Nephron (organoid): ENCODE measurements at regions not wholly inside any gene's neighbourhood (a gene's known extent, or its start where the extent isn't known, plus 50 kb on each side); places are given as distances from the start of the nearest gene placed in this dataset.

Experiments used
- H3K27ac Mint-ChIP-seq, 3 experiments: 2 replicates each; pipeline ENCODE4 v1.8.0; 2020; ENCODE audit warnings: mixed read lengths in 3 of 3, mild to moderate bottlenecking in 2 of 3, moderate library complexity in 1 of 3
- H3K27me3 Mint-ChIP-seq: 2 replicates; pipeline ENCODE4 v1.8.0; 2021; ENCODE audit warnings: low read depth, mild to moderate bottlenecking, moderate library complexity, mixed read lengths
- H3K36me3 Mint-ChIP-seq: 2 replicates; pipeline ENCODE4 v1.8.0; 2020; ENCODE audit warnings: low read depth, mixed read lengths
- H3K4me1 Mint-ChIP-seq: 2 replicates; pipeline ENCODE4 v1.8.0; 2020; ENCODE audit warnings: mixed read lengths
- H3K4me3 Mint-ChIP-seq, 3 experiments: 2 replicates each; pipeline ENCODE4 v1.8.0; 2020; ENCODE audit warnings: mild to moderate bottlenecking in 3 of 3, mixed read lengths in 3 of 3, moderate library complexity in 2 of 3
- H3K9me3 Mint-ChIP-seq: 2 replicates; pipeline ENCODE4 v1.8.0; 2020; ENCODE audit warnings: mixed read lengths
- CTCF ChIP-seq, 3 experiments: fragments of 200-600 bp; sonication (generic); IDR thresholded peaks; one replicate each; pipeline ENCODE4 v1.5.0; 2021; ENCODE audit warnings: antibody characterized with exemption in 3 of 3; ENCODE audit not compliant: unreplicated experiment in 3 of 3

- no peak for TF ChIP-seq CTCF (IDR thresholded peaks at IDR 0.05; ENCODE audit: unreplicated experiment in 3 of 3)
- Mint-ChIP-seq H3K36me3 (no peaks in the 10 kb centered on the region), H3K4me3 (no peak overlapping the region), H3K4me1 (no peaks in the 10 kb centered on the region), H3K27me3 (no peaks in the 10 kb centered on the region), H3K9me3 (peaks cover 2% of the 10 kb centered on the region), H3K27ac (no peak overlapping the region)
These were observed 86.1 kb downstream of the RAP2A start for GRCh38 chr13:97520061-97520460.

DNA sequence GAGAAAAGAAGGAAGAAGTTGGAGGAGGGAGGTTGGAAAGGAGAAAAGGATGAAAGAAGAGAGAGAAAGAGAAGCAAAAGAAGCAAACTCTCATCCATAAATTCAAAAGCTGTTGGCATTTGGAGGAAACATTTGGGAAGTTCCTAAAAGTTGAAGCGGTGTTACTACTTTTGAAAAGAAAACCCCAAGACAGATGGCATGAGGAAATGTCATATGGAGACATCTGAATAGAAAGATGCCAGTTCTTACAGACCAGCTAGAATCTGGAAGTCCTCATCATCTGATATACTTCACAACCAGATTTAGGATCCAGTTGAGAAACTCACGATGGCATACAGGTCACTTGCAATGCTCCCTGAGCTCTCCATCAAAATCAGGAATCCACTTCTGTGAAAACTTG lies 86.9 kb downstream of the RAP2A start:
- Mint-ChIP-seq H3K27ac (no peak overlapping the region), H3K27me3 (no peaks in the 10 kb centered on the region), H3K4me1 (no peaks in the 10 kb centered on the region), H3K36me3 (no peaks in the 10 kb centered on the region), H3K9me3 (peaks cover 2% of the 10 kb centered on the region), H3K4me3 (no peak overlapping the region)
- no peak for TF ChIP-seq CTCF (IDR thresholded peaks at IDR 0.05; ENCODE audit: unreplicated experiment in 3 of 3)

GRCh38 chr13:97521726-97522125 lies 87.8 kb downstream of the RAP2A start:
- H3K4me1 Mint-ChIP-seq, result no peaks in the 10 kb centered on the region
- peaks cover 2% of the 10 kb centered on the region for H3K9me3 Mint-ChIP-seq
- TF ChIP-seq CTCF (IDR thresholded peaks at IDR 0.05; ENCODE audit: unreplicated experiment in 3 of 3), result no peak
- H3K27me3 Mint-ChIP-seq, result no peaks in the 10 kb centered on the region
- no peak overlapping the region for H3K27ac Mint-ChIP-seq
- no peaks in the 10 kb centered on the region for H3K36me3 Mint-ChIP-seq
- H3K4me3 Mint-ChIP-seq, result no peak overlapping the region

GRCh38 chr13:97522243-97522642 lies 88.3 kb downstream of the RAP2A start:
- no peaks in the 10 kb centered on the region for H3K4me1 Mint-ChIP-seq
- no peaks in the 10 kb centered on the region for H3K36me3 Mint-ChIP-seq
- H3K27ac Mint-ChIP-seq, result no peak overlapping the region
- H3K27me3 Mint-ChIP-seq, result no peaks in the 10 kb centered on the region
- H3K4me3 Mint-ChIP-seq, result no peak overlapping the region
- H3K9me3 Mint-ChIP-seq, result peaks cover 2% of the 10 kb centered on the region
- TF ChIP-seq CTCF (IDR thresholded peaks at IDR 0.05; ENCODE audit: unreplicated experiment in 3 of 3), result no peak

DNA sequence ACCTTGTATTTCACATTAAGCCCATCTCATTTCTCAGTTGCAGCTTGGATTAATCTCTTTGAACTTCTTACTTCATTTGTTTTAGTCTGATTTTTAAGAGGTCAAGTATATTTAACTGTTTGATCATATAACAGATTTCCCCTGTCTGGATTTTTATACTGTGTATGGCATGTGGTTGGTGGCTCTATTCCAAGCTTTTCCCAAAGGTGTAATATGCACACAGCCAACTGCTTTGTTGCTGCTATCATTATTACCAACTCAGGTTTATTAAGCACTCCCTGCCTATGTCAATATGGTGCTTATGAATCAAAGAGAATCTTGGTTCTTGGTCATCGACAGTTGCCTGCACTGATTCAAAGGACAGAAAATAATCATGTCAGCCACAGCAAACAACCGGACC lies 92.6 kb downstream of the RAP2A start:
- Mint-ChIP-seq H3K27ac (no peak overlapping the region), H3K4me1 (no peaks in the 10 kb centered on the region), H3K4me3 (no peak overlapping the region), H3K27me3 (no peaks in the 10 kb centered on the region), H3K36me3 (no peaks in the 10 kb centered on the region), H3K9me3 (no peaks in the 10 kb centered on the region)
- TF ChIP-seq CTCF (IDR thresholded peaks at IDR 0.05; ENCODE audit: unreplicated experiment in 3 of 3), result no peak

GRCh38 chr13:97528518-97528917 lies 94.5 kb downstream of the RAP2A start:
- H3K4me3 Mint-ChIP-seq, result no peak overlapping the region
- H3K4me1 Mint-ChIP-seq, result no peaks in the 10 kb centered on the region
- no peaks in the 10 kb centered on the region for H3K9me3 Mint-ChIP-seq
- no peak overlapping the region for H3K27ac Mint-ChIP-seq
- H3K27me3 Mint-ChIP-seq, result no peaks in the 10 kb centered on the region
- no peaks in the 10 kb centered on the region for H3K36me3 Mint-ChIP-seq
- TF ChIP-seq CTCF (IDR thresholded peaks at IDR 0.05; ENCODE audit: unreplicated experiment in 3 of 3), result no peak
